NT2/D1 (cell line): ENCODE measurements at regions not wholly inside any gene's neighbourhood (a gene's known extent, or its start where the extent isn't known, plus 50 kb on each side); places are given as distances from the start of the nearest gene placed in this dataset.

Source experiments
- DNase-seq: peaks from one replicate; pipeline ENCODE4 v3.0.0-alpha.2; 2011; ENCODE audit warnings: low read depth, low spot score
- H3K27me3 ChIP-seq: 2 replicates; pipeline ENCODE4 v1.6.0; 2011; ENCODE audit warnings: mild to moderate bottlenecking; ENCODE audit not compliant: insufficient read length, insufficient read depth
- H3K36me3 ChIP-seq: 2 replicates; pipeline ENCODE4 v1.6.1; 2011; ENCODE audit warnings: mild to moderate bottlenecking, low read length, mixed read lengths; ENCODE audit not compliant: insufficient read depth, insufficient read length
- H3K4me1 ChIP-seq: 2 replicates; pipeline ENCODE4 v1.5.1; 2011; ENCODE audit not compliant: insufficient read depth, insufficient read length
- H3K4me3 ChIP-seq: 2 replicates; pipeline ENCODE4 v1.5.1; 2011; ENCODE audit warnings: low read depth; ENCODE audit not compliant: insufficient read length
- H3K9ac ChIP-seq: 2 replicates; pipeline ENCODE4 v1.6.0; 2011; ENCODE audit warnings: low read depth; ENCODE audit not compliant: insufficient read length
- H3K9me3 ChIP-seq: 2 replicates; pipeline ENCODE4 v1.5.1; 2011; ENCODE audit warnings: mild to moderate bottlenecking, low read length; ENCODE audit not compliant: insufficient read depth
- SUZ12 ChIP-seq: IDR thresholded peaks from 2 replicates; pipeline ENCODE4 v1.6.1; 2011; ENCODE audit not compliant: insufficient read length, insufficient read depth; ENCODE audit errors: extremely low read depth
- YY1 ChIP-seq: IDR thresholded peaks from 2 replicates; pipeline ENCODE4 v1.6.1; 2011; ENCODE audit not compliant: insufficient read length, insufficient read depth
- ZNF274 ChIP-seq: IDR thresholded peaks from 2 replicates; pipeline ENCODE4 v1.6.1; 2011; ENCODE audit warnings: mild to moderate bottlenecking, low read depth, low read length

GRCh38 chr2:44838116-44838790 lies 103.2 kb upstream of the SIX3 start:
- Histone ChIP-seq H3K9ac (no peak overlapping the region), H3K27me3 (peaks cover 4% of the 10 kb centered on the region), H3K9me3 (no peaks in the 10 kb centered on the region), H3K4me1 (no peaks in the 10 kb centered on the region), H3K36me3 (no peaks in the 10 kb centered on the region), H3K4me3 (no peak overlapping the region)
- TF ChIP-seq YY1 (no peak), SUZ12 (no peak), ZNF274 (no peak)
- DNase-seq = no peak

GRCh38 chr2:44839370-44839769 lies 102.1 kb upstream of the SIX3 start:
- no peak for DNase-seq
- Histone ChIP-seq H3K4me1 (no peaks in the 10 kb centered on the region), H3K27me3 (peaks cover 4% of the 10 kb centered on the region), H3K36me3 (no peaks in the 10 kb centered on the region), H3K9me3 (no peaks in the 10 kb centered on the region), H3K4me3 (no peak overlapping the region), H3K9ac (no peak overlapping the region)
- TF ChIP-seq YY1 (no peak), SUZ12 (no peak), ZNF274 (no peak)

GRCh38 chr2:44839771-44840502 lies 101.6 kb upstream of the SIX3 start:
- TF ChIP-seq SUZ12 (no peak), ZNF274 (no peak), YY1 (no peak)

GRCh38 chr2:44840503-44840850 lies 101.0 kb upstream of the SIX3 start:
- H3K4me3 ChIP-seq = no peak overlapping the region
- H3K36me3 ChIP-seq = no peaks in the 10 kb centered on the region
- DNase-seq = no peak
- H3K27me3 ChIP-seq = peaks cover 4% of the 10 kb centered on the region
- no peak overlapping the region for H3K9ac ChIP-seq
- H3K4me1 ChIP-seq = no peaks in the 10 kb centered on the region
- TF ChIP-seq SUZ12 = no peak
- no peak for TF ChIP-seq YY1
- no peak for TF ChIP-seq ZNF274
- H3K9me3 ChIP-seq = no peaks in the 10 kb centered on the region

More at GRCh38 chr2:44839771-44840502, 101.6 kb upstream of the SIX3 start:
- DNase-seq = no peak
- H3K27me3 ChIP-seq = peaks cover 4% of the 10 kb centered on the region
- H3K4me3 ChIP-seq = no peak overlapping the region
- H3K9me3 ChIP-seq = no peaks in the 10 kb centered on the region
- no peaks in the 10 kb centered on the region for H3K36me3 ChIP-seq
- H3K9ac ChIP-seq = no peak overlapping the region
- no peaks in the 10 kb centered on the region for H3K4me1 ChIP-seq

- no peak for TF ChIP-seq ZNF274
- TF ChIP-seq SUZ12 = no peak
- TF ChIP-seq YY1 = no peak
- no peak overlapping the region for H3K4me3 ChIP-seq
- no peak for DNase-seq
- no peaks in the 10 kb centered on the region for H3K36me3 ChIP-seq
- H3K27me3 ChIP-seq = peaks cover 4% of the 10 kb centered on the region
- no peaks in the 10 kb centered on the region for H3K4me1 ChIP-seq
- H3K9ac ChIP-seq = no peak overlapping the region
- H3K9me3 ChIP-seq = no peaks in the 10 kb centered on the region
Observed at GRCh38 chr2:44843086-44843485, 98.4 kb upstream of the SIX3 start.

GRCh38 chr2:44843641-44844310 lies 97.7 kb upstream of the SIX3 start:
- DNase-seq = no peak
- Histone ChIP-seq H3K9me3 (no peaks in the 10 kb centered on the region), H3K36me3 (no peaks in the 10 kb centered on the region), H3K4me3 (no peak overlapping the region), H3K9ac (no peak overlapping the region), H3K27me3 (peaks cover 4% of the 10 kb centered on the region), H3K4me1 (no peaks in the 10 kb centered on the region)
- no peak for TF ChIP-seq ZNF274
- no peak for TF ChIP-seq YY1
- no peak for TF ChIP-seq SUZ12
